Body of pancreas (tissue), 4 donors: ENCODE measurements at regions not wholly inside any gene's neighbourhood (a gene's known extent, or its start where the extent isn't known, plus 50 kb on each side); places are given as distances from the start of the nearest gene placed in this dataset.

Experiments
- POLR2A ChIP-seq, 3 donors: fragments of 450-650 bp; IDR thresholded peaks; one replicate each; pipeline ENCODE4 v1.6.1; 2016; ENCODE audit warnings: antibody characterized with exemption in 3 of 3, mild to moderate bottlenecking in 2 of 3
- TF ChIP-seq, protein P1 (sequence below), 7 experiments: fragments of 450-650 bp in 4 of 7; fragments of 200-600 bp in 3 of 7; sonication (generic) in 3 of 7; IDR thresholded peaks; one replicate each; pipeline ENCODE4 v1.5.1; 2016 to 2019; ENCODE audit warnings: antibody characterized with exemption in 7 of 7

DNA sequence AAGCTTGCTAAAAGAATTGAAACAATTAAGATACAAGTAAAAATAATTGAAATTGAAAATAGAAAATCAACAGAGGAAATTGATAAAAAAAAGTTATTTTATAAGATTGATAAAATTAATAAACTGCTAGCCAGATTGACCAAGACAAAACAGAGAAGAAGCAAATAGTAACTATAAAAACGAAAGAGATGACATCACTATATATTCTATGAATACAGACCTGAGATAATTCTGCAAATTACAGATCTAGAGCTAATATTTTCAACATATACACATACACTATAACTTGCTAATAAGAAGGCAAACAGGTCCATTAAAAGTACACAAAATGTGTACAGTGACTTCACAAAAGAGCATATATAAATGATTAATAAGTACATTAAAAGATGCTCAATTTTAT, 90.1 kb upstream of the RNPC3 start:
- TF ChIP-seq POLR2A (IDR thresholded peaks at IDR 0.05): no peak
- TF ChIP-seq, protein P1, sequence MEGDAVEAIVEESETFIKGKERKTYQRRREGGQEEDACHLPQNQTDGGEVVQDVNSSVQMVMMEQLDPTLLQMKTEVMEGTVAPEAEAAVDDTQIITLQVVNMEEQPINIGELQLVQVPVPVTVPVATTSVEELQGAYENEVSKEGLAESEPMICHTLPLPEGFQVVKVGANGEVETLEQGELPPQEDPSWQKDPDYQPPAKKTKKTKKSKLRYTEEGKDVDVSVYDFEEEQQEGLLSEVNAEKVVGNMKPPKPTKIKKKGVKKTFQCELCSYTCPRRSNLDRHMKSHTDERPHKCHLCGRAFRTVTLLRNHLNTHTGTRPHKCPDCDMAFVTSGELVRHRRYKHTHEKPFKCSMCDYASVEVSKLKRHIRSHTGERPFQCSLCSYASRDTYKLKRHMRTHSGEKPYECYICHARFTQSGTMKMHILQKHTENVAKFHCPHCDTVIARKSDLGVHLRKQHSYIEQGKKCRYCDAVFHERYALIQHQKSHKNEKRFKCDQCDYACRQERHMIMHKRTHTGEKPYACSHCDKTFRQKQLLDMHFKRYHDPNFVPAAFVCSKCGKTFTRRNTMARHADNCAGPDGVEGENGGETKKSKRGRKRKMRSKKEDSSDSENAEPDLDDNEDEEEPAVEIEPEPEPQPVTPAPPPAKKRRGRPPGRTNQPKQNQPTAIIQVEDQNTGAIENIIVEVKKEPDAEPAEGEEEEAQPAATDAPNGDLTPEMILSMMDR (IDR thresholded peaks at IDR 0.05): no peak
